B cell (primary cell): ENCODE measurements at regions not wholly inside any gene's neighbourhood (a gene's known extent, or its start where the extent isn't known, plus 50 kb on each side); places are given as distances from the start of the nearest gene placed in this dataset.
"Not testable (repeated sequence)": the region's sequence is repeated elsewhere in the genome, so short reads cannot be mapped to it uniquely, and the experiment has no call there.

Experiments
- EZH2 ChIP-seq: IDR thresholded peaks from 2 replicates; pipeline ENCODE4 v1.6.1; 2012; ENCODE audit warnings: borderline replicate concordance, low read depth, mild to moderate bottlenecking, moderate library complexity, low read length; ENCODE audit not compliant: insufficient read depth, poor library complexity, severe bottlenecking
- TF ChIP-seq, protein P1 (sequence below): fragments of 200-600 bp; IDR thresholded peaks from one replicate; pipeline ENCODE4 v1.8.0; 2022; ENCODE audit warnings: antibody characterized with exemption, mild to moderate bottlenecking

DNA sequence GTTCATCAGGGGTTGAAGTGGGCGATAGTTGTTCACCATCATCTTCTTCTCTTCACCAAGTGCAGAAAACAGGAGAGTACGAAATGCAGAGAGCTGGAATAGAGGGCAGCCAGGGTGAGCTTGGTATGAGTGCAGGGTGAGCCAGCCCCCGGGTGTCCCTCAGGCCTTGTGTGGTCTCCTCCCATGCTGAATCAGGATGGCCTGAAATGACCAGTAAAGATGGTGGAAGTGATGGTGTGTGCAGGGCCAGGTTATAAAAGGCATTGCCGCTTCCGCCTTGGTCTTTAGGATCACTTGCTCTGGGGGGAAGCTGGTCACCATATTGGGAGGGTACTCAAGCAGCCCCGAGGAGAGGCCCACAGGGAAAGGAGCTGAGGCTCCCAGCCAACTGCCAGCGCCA is 66.4 kb upstream of the METTL9 start:
- TF ChIP-seq, protein P1, sequence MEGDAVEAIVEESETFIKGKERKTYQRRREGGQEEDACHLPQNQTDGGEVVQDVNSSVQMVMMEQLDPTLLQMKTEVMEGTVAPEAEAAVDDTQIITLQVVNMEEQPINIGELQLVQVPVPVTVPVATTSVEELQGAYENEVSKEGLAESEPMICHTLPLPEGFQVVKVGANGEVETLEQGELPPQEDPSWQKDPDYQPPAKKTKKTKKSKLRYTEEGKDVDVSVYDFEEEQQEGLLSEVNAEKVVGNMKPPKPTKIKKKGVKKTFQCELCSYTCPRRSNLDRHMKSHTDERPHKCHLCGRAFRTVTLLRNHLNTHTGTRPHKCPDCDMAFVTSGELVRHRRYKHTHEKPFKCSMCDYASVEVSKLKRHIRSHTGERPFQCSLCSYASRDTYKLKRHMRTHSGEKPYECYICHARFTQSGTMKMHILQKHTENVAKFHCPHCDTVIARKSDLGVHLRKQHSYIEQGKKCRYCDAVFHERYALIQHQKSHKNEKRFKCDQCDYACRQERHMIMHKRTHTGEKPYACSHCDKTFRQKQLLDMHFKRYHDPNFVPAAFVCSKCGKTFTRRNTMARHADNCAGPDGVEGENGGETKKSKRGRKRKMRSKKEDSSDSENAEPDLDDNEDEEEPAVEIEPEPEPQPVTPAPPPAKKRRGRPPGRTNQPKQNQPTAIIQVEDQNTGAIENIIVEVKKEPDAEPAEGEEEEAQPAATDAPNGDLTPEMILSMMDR = not testable (repeated sequence)
- TF ChIP-seq EZH2 = not testable (repeated sequence)
